ENCODE measurements at regions not wholly inside any gene's neighbourhood (a gene's known extent, or its start where the extent isn't known, plus 50 kb on each side); places are given as distances from the start of the nearest gene placed in this dataset.

GRCh38 chr1:227432181-227432535 lies 113.9 kb upstream of the CDC42BPA start:
- TF ChIP-seq EZH2 (IDR thresholded peaks at IDR 0.05): no peak
- TF ChIP-seq POLR2AphosphoS5 (IDR thresholded peaks at IDR 0.05; ENCODE audit: low read depth, low read length): no peak
- TF ChIP-seq CTCF (IDR thresholded peaks at IDR 0.05 in 2 of 3, conservative IDR thresholded peaks at IDR 0.05 in 1 of 3; ENCODE audit: borderline replicate concordance in 1 of 3, insufficient read depth in 1 of 3, low read depth in 2 of 3, low read length in 2 of 3): no peak
- TF ChIP-seq ELF1 (IDR thresholded peaks at IDR 0.05; ENCODE audit: borderline replicate concordance, low read depth): no peak
- TF ChIP-seq TCF7L2 (IDR thresholded peaks at IDR 0.05; ENCODE audit: borderline replicate concordance, extremely low read depth, insufficient read depth, insufficient read length): no peak
- TF ChIP-seq MAX (IDR thresholded peaks at IDR 0.05): no peak
- no peak for TF ChIP-seq POLR2A (IDR thresholded peaks at IDR 0.05; ENCODE audit: borderline replicate concordance, extremely low read depth, insufficient read depth, insufficient read length)
- no peak for TF ChIP-seq ATF3 (IDR thresholded peaks at IDR 0.05)
